Suppressor macrophage (primary cell): ENCODE measurements at regions not wholly inside any gene's neighbourhood (a gene's known extent, or its start where the extent isn't known, plus 50 kb on each side); places are given as distances from the start of the nearest gene placed in this dataset.

Source experiments
- DNase-seq, 4 experiments: peaks; one replicate each; pipeline ENCODE4 v3.0.0-alpha.2; 2020 to 2022

DNA sequence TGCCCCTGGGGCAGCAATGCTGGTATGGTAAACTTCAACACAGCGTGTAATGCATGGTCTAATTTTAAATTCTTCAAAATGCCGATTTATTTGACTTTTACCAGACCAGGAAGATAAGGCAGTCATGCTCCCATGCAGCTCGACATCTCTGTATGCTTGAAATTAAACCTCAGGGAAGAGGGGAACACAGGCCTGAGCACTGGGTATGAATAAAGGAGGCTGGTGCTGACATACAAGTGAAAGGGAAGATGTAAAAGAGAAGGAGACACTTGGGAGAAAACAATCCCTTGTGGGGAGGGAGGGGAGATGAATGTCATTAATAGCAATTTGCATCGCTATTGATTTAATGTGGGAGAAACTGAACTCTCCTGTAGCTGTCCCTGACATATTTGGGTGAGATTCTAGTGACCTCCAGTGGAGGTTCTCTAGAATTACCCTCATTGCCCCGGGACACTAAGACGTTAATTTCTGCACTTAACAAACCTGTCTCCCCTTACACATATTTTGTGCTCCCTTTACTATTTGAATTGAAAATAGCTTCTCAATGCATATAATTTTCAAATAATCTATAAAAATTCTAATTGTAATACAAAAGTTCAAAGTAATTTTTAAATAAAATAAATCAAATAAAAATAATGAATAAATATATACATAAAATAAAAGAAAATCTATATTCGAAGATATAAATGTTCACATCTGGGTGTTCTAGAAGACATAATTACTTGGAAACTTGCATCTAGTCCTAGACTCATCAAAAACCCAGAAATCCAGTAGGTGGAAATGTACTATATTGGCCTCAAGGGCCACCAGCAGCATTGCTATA, 283.1 kb downstream of the LMX1A start:
- DNase-seq, result peak; percentile 25 to 49 (median 38)

DNA sequence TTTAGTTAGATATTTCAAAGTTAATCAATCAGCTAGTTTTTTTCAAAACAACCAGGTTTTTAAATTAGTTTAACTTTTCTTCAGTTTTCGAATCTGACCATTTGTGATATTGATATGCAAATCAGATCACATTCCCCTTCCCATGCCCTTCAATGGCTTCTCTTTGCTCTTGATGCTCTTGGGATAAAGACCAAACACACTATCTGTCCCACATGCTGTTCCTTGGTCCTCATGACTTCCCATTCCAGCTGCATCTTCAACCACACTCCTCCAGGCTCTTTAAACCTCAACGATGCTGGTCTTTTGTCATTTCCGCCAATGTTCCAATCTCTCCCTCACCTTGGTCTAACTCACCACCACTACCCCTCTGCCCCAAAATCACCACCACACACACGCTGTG, 285.8 kb downstream of the LMX1A start:
- no peak for DNase-seq

DNA sequence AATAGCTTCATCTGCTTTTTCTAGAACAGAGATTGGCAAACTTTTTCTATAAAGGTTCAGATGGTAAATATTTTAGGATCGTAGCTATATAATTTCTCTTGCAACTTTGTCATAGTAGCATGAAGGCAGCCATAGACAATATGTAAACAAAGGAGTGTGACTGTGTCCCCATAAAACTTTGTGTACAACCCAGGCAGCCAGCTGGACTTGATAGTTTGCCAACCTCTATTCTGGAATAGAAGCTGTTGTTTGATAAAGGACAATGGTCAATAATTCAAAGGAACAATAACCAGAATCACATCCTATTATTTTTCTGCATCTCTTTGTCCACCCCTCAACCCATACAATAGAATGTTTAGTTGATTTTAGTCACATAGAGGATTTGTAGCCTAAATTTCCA, 286.7 kb downstream of the LMX1A start:
- no peak for DNase-seq

DNA sequence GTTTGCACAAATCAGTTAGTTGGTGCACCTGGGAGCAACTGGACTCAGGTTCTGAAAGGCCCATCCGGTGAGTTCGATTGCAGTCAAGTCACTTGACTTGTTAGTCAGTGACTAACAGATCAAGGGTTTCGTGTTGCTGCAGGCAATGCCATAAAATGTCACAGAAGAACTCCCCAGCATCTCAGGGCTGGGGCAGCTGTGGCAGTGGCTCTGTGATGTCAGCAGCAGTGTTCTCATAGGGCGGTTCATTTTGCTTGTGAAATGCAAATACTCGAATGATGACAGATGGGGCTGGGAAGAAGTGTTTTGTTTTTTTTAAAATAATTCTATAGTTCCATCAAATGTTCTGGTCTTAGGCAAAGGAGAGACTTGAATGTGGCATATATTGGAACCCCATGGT, 287.8 kb downstream of the LMX1A start:
- no peak for DNase-seq

DNA sequence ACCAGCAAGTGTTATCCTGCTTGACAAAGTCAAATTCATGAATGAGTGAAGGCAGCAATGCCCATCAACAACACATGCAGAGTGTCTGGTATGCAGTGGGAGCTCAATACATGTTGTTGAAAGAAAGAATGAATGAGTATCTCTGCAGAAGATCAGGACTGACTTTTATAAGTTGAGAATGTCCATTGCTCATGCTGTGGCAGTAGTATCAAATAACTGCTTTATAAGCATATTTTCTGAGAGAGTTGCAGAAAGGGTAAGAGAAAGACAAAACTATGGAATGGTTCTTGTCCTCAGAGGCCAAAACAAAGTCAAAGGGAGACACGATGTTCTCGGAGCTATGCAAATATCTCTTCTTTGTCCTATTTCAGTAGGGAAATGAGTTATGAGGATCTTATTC, 288.7 kb downstream of the LMX1A start:
- DNase-seq, result no peak

DNA sequence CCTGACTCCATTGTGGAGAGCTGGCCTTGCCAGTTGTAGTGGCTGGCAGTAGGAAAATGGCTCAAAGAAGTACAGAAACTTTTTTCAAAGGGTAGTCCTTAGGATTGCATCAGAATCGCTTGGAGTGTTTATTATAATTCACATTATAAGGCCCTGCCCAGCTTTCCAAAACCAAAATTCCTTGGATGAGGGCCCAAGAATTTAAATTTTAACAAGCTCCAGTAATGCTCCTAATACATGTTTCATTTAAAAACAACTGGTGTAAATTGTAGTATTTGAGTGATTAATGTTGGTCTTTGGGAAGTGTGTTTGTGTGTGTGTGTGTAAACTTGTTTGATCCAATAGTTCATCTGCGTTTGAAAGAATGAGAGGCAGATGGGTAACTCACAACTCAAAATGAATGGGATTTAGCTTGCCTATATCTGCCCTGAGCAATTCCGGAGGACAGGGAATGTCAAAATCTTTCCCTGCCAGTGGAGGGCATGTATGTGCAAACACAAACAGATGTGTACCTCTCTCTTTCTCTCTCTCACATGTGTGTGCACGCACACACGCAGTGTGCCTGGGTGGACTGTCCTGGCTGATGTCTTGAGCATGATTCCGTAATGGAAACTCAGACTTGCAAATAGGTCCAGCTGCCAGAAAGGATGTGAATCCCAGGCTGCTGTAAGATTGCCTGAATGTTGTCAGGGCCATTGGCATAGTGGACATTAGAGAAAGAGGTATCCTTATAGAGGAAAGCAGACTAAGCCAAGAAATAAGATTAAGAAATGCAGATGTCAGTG, 293.1 kb downstream of the LMX1A start:
- DNase-seq, result no peak

DNA sequence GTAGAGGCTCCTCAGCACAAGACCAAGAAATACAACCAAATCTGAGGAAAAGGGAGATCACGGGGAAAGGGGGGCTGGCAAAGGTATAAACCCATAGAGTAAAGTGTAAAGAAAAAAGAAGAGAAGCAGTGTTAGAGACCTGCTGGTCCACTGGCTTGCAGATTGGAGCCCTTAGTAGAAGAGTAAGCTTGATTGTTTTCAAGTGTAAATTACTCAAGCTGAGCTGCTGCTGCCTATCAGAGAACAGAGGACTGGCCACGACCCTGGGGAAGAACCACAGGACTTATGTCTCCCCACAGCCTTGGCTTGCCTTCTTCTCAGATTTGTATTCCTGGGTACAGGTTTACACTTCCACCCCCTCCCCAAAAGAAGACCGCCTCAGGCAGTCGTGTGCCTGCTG, 294.2 kb downstream of the LMX1A start:
- no peak for DNase-seq

DNA sequence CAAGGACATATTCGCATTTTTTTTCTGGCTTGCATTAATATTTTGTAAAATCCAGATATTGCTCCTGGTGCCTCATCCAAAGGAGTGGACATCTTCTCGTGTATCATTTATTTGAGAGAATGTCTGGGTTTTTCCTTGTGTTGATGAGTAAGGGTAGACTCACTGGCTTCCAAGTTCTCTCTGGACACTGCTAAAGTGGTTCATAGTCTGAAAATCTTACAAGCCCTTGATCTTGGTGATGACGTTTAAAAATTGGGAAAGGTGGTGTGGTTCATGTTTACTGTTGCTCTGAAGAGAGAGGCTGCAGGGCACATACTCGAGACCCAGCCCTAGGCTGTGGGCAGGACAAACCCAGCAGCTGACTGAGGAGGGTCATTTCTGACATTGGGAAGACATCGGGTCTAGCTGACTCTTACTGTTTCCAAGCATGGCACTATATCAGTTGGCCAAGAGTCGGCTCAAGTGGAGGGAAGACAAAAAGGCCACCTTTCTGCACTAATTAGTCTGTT, 296.2 kb downstream of the LMX1A start:
- no peak for DNase-seq

DNA sequence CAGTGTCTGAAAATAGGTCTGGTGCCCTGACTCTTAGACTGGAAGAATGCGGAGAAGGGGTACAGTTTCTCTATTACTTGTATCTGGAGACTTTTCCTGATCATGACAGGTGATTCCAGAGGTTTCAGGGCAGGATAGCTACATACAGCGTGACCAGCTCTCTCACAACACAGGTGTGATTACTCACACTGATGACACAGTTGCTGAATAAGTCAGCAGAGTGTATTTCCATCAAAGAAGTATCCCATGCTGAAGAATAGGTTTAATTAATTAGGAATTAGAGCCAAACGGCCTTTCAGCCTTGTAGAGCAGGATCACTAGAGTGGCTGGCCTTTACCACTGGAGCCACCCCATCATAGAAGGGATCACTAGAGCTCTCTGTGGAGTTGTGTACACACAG, 298.6 kb downstream of the LMX1A start:
- no peak for DNase-seq

DNA sequence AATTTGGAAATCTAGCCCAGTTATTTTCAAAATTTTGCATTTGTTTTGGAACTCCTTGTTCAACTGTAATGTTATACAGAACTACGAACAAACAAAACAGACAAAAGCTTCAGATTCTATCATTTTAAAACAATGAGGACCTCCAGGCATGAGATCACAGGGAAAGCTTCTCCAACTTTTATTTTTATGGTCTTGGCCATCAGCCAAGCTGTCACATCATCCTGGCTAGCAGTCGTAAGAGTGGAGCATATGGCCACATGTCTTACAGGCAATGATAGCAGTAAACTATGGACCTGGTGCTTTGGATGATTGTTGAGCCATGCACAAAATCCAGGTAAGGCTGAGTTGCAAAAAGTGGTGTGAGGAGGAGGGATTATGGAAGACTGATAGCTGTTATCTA, 299.6 kb downstream of the LMX1A start:
- DNase-seq, result no peak

DNA sequence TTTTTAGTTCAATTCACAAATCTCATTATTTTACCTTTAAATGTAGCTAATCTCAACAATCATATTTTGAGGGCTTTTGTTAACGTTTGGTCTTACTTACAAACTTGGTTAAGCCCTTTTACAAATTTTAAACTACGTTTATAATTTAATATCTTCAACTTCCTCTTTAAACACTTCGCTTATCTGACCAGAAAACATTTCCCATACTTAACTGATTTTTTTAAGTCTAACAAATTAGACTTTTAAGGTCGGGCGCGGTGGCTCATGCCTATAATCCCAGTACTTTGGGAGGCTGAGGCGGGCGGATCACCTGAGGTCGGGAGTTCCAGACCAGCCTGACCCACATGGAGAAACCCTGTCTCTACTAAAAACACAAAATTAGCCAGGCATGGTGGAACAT, 300.9 kb downstream of the LMX1A start:
- DNase-seq, result no peak

DNA sequence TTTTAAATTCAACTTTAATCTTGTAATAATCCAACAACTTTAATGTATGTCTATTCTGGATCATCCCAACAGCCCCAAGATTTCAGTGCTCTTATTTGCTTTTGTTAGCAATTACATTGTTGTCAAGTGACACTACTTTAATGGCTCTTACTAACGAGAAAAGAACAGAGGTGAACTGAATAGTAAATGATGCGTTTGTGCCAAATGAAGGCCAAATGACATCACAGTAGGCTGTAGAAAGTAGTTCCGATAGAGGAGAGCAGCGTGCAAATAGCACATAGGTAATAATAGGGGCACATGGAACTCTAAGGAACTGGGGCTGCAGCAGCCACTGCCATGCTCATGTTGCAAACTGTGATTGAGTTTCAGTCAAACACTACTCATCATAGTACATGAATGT, 301.9 kb downstream of the LMX1A start:
- no peak for DNase-seq

DNA sequence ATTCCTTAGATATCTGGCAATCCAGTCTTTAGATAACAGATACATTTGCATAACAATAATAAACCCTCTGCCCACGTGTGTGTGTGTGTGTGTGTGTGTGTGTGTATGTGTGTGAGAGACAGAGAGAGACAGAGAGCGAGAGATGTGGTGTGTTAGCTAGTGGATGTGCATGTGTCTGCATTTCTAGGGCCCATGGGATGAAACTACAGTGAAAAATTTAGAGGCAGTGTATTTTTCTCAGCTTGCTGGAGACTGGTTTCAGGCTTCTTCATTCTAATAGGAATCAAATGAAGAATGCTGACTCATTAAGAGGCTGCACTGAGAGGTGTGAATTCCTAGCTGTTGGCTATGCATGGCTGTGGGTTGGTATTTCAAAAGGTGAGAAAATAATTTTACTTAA, 303.2 kb downstream of the LMX1A start:
- no peak for DNase-seq

DNA sequence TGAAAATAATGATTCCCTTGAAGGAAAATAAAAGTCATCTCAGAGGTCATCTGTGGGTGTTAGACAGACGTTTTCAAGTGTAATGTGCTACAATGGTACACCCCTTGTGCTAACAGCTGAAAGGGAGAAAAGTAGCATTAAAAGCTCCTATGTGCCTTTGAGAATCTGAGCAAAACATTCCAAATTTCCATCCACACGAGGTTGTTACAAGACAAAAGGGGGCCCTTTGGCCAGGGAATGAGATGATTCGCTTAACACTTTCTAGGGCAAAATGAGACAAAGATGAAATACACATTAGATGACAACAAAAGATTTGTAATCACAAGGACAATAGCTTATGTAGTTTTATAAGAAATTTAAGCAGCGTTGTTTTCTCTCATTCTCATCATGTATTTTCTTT, 303.6 kb downstream of the LMX1A start:
- no peak for DNase-seq

DNA sequence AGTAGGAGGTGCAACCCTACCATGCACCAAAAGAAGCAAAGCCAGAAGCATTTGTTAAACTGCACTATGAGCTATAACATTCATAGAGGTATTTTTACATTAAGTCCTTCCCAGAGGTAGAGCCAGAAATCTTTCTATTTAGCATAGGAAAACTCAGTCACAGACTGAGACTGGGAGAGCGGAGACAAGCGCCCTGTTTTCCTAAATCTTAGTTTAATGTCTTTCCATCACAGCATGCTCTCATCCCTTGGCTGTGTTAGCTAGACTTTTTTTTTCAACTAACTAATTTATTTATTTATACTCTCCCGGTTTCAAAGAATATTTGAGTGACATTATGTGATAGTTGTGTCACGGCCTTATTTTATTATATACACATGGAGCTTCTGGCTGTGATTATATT, 304.1 kb downstream of the LMX1A start:
- no peak for DNase-seq

DNA sequence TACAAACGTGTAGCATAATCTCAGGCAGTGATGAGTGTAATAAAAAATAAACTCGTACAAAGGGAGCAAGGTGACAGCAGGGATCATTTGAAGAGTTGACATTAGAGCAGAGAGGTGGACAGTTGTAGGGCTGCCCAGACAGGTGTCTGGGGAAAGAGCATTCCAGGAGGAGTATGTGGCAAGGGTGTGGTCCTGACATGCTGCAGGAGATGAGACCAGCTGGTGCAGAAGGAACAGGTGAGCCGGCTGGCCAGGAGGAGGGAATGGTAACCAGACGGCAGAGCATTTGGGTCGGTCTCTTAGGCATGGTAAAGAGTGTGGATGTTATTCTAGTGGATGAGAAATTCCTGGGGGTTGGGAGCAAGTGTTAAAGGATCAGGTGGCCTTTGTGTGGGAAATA, 306.3 kb downstream of the LMX1A start:
- no peak for DNase-seq

DNA sequence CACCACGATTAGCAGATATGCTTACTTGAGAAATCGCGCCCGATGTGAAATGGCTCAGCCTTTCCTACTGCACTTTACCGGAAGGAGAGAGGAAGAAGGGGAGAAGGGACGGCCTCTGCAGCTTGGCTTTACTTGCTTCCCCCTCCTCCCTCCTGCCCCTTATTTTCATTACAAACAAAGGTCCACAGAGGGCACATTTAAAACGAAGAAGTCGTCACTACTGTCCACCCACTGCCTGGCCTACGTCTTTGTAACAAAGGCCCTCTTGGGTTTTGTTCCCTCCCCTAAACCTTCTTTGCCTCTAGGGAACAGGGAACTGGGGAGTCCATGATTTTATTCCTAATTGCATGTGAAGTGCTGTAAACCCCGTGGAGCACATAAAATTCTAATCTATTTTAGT, 308.5 kb downstream of the LMX1A start:
- DNase-seq, result no peak

DNA sequence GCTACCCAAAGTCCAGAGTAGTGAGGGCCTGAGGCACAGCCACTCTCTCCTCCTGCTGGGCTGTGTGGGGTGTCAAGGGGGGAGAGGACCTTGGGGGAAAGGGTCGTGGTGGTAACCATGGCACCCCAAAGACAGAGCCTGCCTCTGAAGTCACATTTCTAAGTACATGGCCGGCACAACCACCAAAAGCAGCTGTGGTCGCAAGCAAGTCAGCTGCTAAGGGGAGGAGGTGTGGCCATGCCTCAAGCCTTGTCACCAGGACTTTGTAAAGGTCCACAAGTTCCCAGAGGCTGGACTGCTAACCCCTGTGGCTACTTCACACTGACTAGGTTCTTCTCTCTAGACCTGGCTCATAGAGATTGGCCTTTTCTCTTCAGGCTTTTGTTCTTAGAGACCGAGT, 310.6 kb downstream of the LMX1A start:
- DNase-seq, result no peak

DNA sequence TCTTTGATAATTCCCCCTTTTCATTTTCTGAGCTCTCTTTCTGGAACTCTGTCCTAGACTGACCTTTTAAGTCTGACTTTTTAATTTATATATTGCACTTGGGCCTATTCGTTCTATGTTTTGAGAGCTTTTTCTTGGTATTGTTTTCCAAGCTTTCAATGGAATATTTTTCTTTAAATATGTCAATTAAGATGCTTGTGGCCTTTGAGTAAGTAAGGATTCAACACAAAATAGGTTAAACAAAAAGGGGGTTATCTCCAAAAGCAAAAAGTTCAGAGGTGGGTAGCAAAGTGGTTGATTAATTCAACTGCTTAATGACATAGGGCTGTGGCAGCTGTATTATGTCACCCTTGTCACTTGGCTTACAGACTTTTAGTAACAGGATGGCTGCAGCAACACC, 315.9 kb downstream of the LMX1A start:
- no peak for DNase-seq

DNA sequence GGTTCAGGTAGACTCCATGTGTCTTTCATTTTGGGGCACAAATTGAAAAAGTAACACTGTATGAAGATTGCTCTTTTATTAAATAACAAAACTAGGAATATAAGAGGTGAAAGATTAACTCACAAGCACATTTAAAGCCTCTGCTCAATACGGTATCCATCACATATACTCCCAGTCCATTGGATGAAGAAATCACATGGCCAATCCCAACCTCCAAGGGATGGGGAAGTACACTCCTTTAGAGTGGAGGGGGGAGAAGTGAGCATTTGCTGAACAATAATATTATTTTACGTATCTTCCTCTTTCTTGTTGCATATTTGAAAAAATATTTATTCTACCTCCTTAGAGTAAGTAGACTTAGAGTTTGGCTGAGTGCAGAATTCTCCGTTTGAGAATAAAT, 316.5 kb downstream of the LMX1A start:
- no peak for DNase-seq

DNA sequence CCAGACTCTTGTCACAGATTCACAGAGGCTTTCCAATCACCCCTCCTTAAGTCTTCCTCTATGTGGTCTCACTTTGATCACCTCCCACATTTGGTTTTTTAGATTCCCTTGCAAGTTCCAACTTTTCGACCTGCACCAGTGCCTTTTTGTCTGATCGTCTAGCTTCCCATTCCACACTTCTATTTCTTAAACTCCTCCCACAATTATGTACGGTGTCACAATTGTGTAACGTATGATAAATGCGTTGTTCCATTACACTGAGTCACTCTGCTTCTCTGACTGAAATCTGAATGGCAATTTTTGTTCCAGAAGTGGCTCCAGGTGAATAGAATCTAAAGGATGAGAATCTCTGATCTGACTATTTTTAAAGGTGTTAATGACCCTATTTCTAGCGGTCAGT, 320.1 kb downstream of the LMX1A start:
- DNase-seq, result no peak

DNA sequence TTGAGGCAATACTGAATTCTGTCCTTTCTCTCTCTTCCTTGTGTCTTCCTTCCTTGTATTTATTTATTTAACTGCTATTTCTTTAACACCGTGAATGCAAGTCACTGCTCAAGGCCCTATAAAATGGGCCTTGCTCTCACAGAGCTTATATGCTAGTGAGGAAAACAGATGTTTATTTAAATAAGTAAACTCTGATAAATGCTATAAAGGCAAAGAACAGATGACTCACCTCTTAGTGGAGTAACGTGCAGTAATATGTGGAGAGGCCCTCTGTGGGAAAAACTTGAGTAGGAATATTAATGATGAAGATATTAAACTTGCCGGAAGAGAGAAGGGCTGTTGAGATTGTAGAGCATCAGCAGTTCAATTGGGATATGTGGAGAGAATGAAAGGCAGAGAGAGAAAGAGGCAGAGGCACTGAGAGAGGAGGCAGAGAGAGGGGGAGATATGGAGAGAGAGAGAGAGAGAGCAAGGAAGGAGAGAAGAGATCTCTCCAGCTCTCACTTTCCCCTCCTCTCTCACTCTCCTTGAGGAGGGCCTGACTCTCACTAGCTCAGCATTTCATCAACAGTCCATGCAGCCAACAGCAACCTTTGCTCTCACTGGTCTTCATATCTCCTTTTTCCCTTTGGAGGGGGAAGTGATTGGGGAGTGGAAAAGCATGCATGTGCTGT, 322.2 kb downstream of the LMX1A start:
- no peak for DNase-seq

DNA sequence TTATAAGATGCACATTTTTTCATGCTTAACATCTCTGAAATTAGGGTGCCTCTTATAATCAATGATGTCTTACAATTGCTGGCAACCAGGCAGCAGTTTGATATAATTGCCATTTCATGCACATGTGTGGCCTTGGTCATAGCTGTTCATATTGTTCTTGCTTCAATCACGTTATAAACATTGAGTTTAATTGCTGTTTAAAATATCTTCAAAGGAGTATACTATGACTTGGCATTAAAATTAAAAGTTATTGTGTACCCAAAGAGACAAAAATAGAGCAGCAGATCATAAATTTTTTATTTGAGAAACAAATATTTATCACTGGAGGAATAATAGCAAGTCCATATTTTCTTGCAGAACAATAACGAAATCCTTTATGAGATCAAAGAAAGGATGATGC, 325.5 kb downstream of the LMX1A start:
- DNase-seq, result no peak

DNA sequence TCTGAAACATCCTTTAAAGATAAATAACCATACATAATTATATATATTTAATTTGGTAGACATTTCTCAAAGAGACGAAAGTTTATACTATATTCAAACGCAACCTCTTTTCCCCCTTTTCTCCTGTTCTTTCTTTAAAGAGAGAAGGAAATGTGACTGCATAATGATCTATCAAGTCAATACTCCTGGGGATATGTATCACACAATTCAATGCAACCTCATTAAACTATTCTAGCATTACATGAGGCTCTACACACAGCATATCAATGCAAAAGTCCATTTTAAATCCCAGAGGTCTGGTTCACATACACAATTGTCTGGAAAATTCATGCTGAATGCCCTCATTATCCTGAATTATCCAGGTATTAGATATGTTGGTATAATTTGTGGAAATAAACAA, 330.7 kb downstream of the LMX1A start:
- no peak for DNase-seq
